ENCODE measurements at regions not wholly inside any gene's neighbourhood (a gene's known extent, or its start where the extent isn't known, plus 50 kb on each side); places are given as distances from the start of the nearest gene placed in this dataset.

GRCh38 chr10:131429141-131429540 lies 117.6 kb upstream of the TCERG1L start:
- intact Hi-C loops (cut with DNase I; ENCODE audit: low total_unique reads) = no loop called here
- H3K27me3 ChIP-seq = peaks cover 0 to 60% of the 10 kb centered on the region in 2 donors
- H3K4me1 ChIP-seq = no peaks in the 10 kb centered on the region
- H3K36me3 ChIP-seq = no peaks in the 10 kb centered on the region
- H3K27ac ChIP-seq = no peak overlapping the region
- no peak for DNase-seq (ENCODE audit: low spot score in 2 of 2)
- no peaks in the 10 kb centered on the region for H3K9me3 ChIP-seq
- no peak overlapping the region for H3K4me3 ChIP-seq
- TF ChIP-seq POLR2AphosphoS5 (IDR thresholded peaks at IDR 0.05) (no peak), POLR2A (IDR thresholded peaks at IDR 0.05) (no peak), CTCF (IDR thresholded peaks at IDR 0.05) (no peak)

GRCh38 chr10:131429942-131430341 lies 118.4 kb upstream of the TCERG1L start:
- Histone ChIP-seq H3K9me3 (no peaks in the 10 kb centered on the region), H3K4me1 (no peaks in the 10 kb centered on the region), H3K27me3 (peaks cover 0 to 52% of the 10 kb centered on the region in 2 donors), H3K36me3 (no peaks in the 10 kb centered on the region), H3K4me3 (no peak overlapping the region), H3K27ac (no peak overlapping the region)
- intact Hi-C loops (cut with DNase I; ENCODE audit: low total_unique reads) = no loop called here
- TF ChIP-seq POLR2AphosphoS5 (IDR thresholded peaks at IDR 0.05) (peak in 1 of 3 donors; percentile 22), CTCF (IDR thresholded peaks at IDR 0.05) (no peak), POLR2A (IDR thresholded peaks at IDR 0.05) (no peak)
- DNase-seq (ENCODE audit: low spot score in 2 of 2) = no peak

GRCh38 chr10:131430716-131431412 lies 119.3 kb upstream of the TCERG1L start:
- H3K4me3 ChIP-seq = no peak overlapping the region
- H3K27ac ChIP-seq = no peak overlapping the region
- no peak for DNase-seq (ENCODE audit: low spot score in 2 of 2)
- peaks cover 0 to 43% of the 10 kb centered on the region in 2 donors for H3K27me3 ChIP-seq
- no peaks in the 10 kb centered on the region for H3K4me1 ChIP-seq
- TF ChIP-seq POLR2A (IDR thresholded peaks at IDR 0.05) (no peak), POLR2AphosphoS5 (IDR thresholded peaks at IDR 0.05) (no peak), CTCF (IDR thresholded peaks at IDR 0.05) (no peak)
- intact Hi-C loops (cut with DNase I; ENCODE audit: low total_unique reads) = no loop called here
- no peaks in the 10 kb centered on the region for H3K36me3 ChIP-seq
- no peaks in the 10 kb centered on the region for H3K9me3 ChIP-seq

GRCh38 chr10:131431533-131431932 lies 120.0 kb upstream of the TCERG1L start:
- no peak overlapping the region for H3K27ac ChIP-seq
- no peaks in the 10 kb centered on the region for H3K4me1 ChIP-seq
- H3K9me3 ChIP-seq = no peaks in the 10 kb centered on the region
- TF ChIP-seq POLR2AphosphoS5 (IDR thresholded peaks at IDR 0.05) (no peak), CTCF (IDR thresholded peaks at IDR 0.05) (no peak), POLR2A (IDR thresholded peaks at IDR 0.05) (no peak)
- peaks cover 0 to 39% of the 10 kb centered on the region in 2 donors for H3K27me3 ChIP-seq
- intact Hi-C loops (cut with DNase I; ENCODE audit: low total_unique reads) = no loop called here
- H3K4me3 ChIP-seq = no peak overlapping the region
- no peak for DNase-seq (ENCODE audit: low spot score in 2 of 2)
- H3K36me3 ChIP-seq = no peaks in the 10 kb centered on the region

GRCh38 chr10:131431978-131432690 lies 120.6 kb upstream of the TCERG1L start:
- Histone ChIP-seq H3K4me1 (no peaks in the 10 kb centered on the region), H3K9me3 (no peaks in the 10 kb centered on the region), H3K27me3 (peaks cover 0 to 39% of the 10 kb centered on the region in 2 donors), H3K4me3 (no peak overlapping the region), H3K27ac (no peak overlapping the region), H3K36me3 (no peaks in the 10 kb centered on the region)
- no peak for TF ChIP-seq CTCF (IDR thresholded peaks at IDR 0.05)
- no peak for DNase-seq (ENCODE audit: low spot score in 2 of 2)
- intact Hi-C loops (cut with DNase I; ENCODE audit: low total_unique reads) = no loop called here
